Adrenal gland (tissue), 9 donors: ENCODE measurements at regions not wholly inside any gene's neighbourhood (a gene's known extent, or its start where the extent isn't known, plus 50 kb on each side); places are given as distances from the start of the nearest gene placed in this dataset.

Experiments used
- DNase-seq, 7 donors: peaks; one replicate each; pipeline ENCODE4 v3.0.0-alpha.2; 2019 to 2020
- H3K27ac ChIP-seq, 5 donors: fragments of 200-600 bp; sonication (generic) in 4 of 5; 1 replicate in 3 of 5; 2 replicates in 2 of 5; pipeline versions ENCODE4 v1.5.1 to v1.8.0; 2016 to 2020; ENCODE audit warnings: mild to moderate bottlenecking in 1 of 5
- H3K27me3 ChIP-seq: fragments of 200-600 bp; 2 replicates; pipeline ENCODE4 v1.8.0; 2021
- H3K36me3 ChIP-seq, 2 donors: fragments of 200-600 bp; replicated peaks in 1 of 2; 1 replicate in 1 of 2; 2 replicates in 1 of 2; pipeline versions ENCODE4 v1.5.1 to v1.8.0; 2018 to 2022
- H3K4me1 ChIP-seq, 2 donors: fragments of 200-600 bp; replicated peaks in 1 of 2; 1 replicate in 1 of 2; 2 replicates in 1 of 2; pipeline versions ENCODE4 v1.5.1 to v1.8.0; 2018 to 2021
- H3K4me3 ChIP-seq, 4 donors: fragments of 200-600 bp; sonication (generic) in 3 of 4; one replicate each; pipeline ENCODE4 v1.5.1; 2016 to 2018
- H3K9me3 ChIP-seq, 3 donors: fragments of 200-600 bp; sonication (generic) in 1 of 3; replicated peaks in 1 of 3; 1 replicate in 2 of 3; 2 replicates in 1 of 3; pipeline versions ENCODE4 v1.5.1 to v1.8.0; 2016 to 2021
- CTCF ChIP-seq, 6 experiments: fragments of 450-650 bp in 4 of 6; fragments of 200-600 bp in 2 of 6; sonication (generic) in 1 of 6; IDR thresholded peaks; 1 replicate in 5 of 6; 2 replicates in 1 of 6; pipeline versions ENCODE4 v1.5.1 to v1.8.0; 2016 to 2021; ENCODE audit warnings: antibody characterized with exemption in 6 of 6, mild to moderate bottlenecking in 2 of 6, moderate library complexity in 1 of 6
- POLR2A ChIP-seq, 2 donors: fragments of 450-650 bp; IDR thresholded peaks; one replicate each; pipeline ENCODE4 v1.6.1; 2017; ENCODE audit warnings: antibody characterized with exemption in 2 of 2, mild to moderate bottlenecking in 2 of 2, moderate library complexity in 1 of 2
- WGBS, 4 donors: extraction: QIAGEN DNeasy Blood & Tissue Kit in 2 of 4; methylation state at CpG; one replicate each; pipeline versions ENCODE4 v1.1.5 to v1.1.7; 2013 to 2017; 5-methylcytosine and 5-hydroxymethylcytosine counted together
- intact Hi-C, 2 donors: fragments of 100-400 bp; cut with DNase I; formaldehyde crosslinking; loops; one replicate each; pipeline versions ENCODE4 v1.14.1 to v1.15.0; 2022 to 2023
- donor health status: healthy with polysubstance abuse.
- donor health status: Bipolar disorder and iron deficiency.
- donor health status: DM: yes; HTN: yes; CAD: no.
- donor health status: DM: no; HTN: no; CAD: no.
- donor health status: DM: no; HTN: no; CAD: no.

GRCh38 chr21:23780326-23780725 is 1827.0 kb downstream of the MRPL39 start:
- no peaks in the 10 kb centered on the region for H3K4me1 ChIP-seq
- no peak overlapping the region for H3K27ac ChIP-seq
- intact Hi-C loops = no loop called here
- WGBS, 4 donors = 80 to 95% (median 86%) methylated on average over 2 of the region's 2 CpGs
- TF ChIP-seq CTCF (IDR thresholded peaks at IDR 0.05) = no peak
- no peak for TF ChIP-seq POLR2A (IDR thresholded peaks at IDR 0.05)
- no peaks in the 10 kb centered on the region for H3K27me3 ChIP-seq
- no peaks in the 10 kb centered on the region for H3K36me3 ChIP-seq
- no peak for DNase-seq
- no peaks in the 10 kb centered on the region for H3K9me3 ChIP-seq
- no peak overlapping the region for H3K4me3 ChIP-seq

DNA sequence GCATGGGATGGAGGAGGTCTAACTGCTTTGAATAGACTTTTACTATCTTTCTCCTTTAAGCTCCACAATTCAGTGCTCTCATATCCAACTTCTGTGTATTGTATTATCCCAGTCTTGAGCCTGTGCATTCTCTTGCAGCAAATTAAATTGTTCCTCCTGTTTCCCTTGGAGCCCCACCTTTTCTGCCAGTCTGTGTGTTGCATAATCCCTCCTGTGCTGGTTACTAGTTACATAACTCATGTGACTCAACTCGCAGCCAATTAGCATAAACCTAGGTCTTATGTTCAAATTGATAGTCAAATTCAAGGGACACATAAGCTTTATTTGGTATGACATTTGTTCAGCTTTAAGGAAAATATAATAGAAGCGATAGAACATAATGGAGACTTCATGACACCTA is 1863.5 kb downstream of the MRPL39 start:
- H3K4me1 ChIP-seq = no peaks in the 10 kb centered on the region
- no peak overlapping the region for H3K27ac ChIP-seq
- intact Hi-C loops = no loop called here
- no peaks in the 10 kb centered on the region for H3K9me3 ChIP-seq
- H3K36me3 ChIP-seq = no peaks in the 10 kb centered on the region
- no peak overlapping the region for H3K4me3 ChIP-seq
- TF ChIP-seq CTCF (IDR thresholded peaks at IDR 0.05) = no peak
- TF ChIP-seq POLR2A (IDR thresholded peaks at IDR 0.05) = no peak
- no peaks in the 10 kb centered on the region for H3K27me3 ChIP-seq
- 74 to 81% (median 78%) methylated on average over 2 of the region's 2 CpGs for WGBS, 4 donors
- no peak for DNase-seq

GRCh38 chr21:23740463-23740862 is 1866.8 kb downstream of the MRPL39 start:
- H3K4me1 ChIP-seq = no peaks in the 10 kb centered on the region
- WGBS, 4 donors = 58 to 73% (median 67%) methylated on average over 5 of the region's 5 CpGs
- intact Hi-C loops = no loop called here
- H3K36me3 ChIP-seq = no peaks in the 10 kb centered on the region
- no peak overlapping the region for H3K27ac ChIP-seq
- no peak overlapping the region for H3K4me3 ChIP-seq
- no peak for DNase-seq
- no peaks in the 10 kb centered on the region for H3K9me3 ChIP-seq
- no peaks in the 10 kb centered on the region for H3K27me3 ChIP-seq
- TF ChIP-seq POLR2A (IDR thresholded peaks at IDR 0.05) (no peak), CTCF (IDR thresholded peaks at IDR 0.05) (no peak)

GRCh38 chr21:23732776-23733175 is 1874.5 kb downstream of the MRPL39 start:
- Histone ChIP-seq H3K36me3 (no peaks in the 10 kb centered on the region), H3K4me1 (no peaks in the 10 kb centered on the region), H3K27ac (no peak overlapping the region), H3K9me3 (no peaks in the 10 kb centered on the region), H3K27me3 (no peaks in the 10 kb centered on the region), H3K4me3 (no peak overlapping the region)
- TF ChIP-seq POLR2A (IDR thresholded peaks at IDR 0.05) = no peak
- no peak for TF ChIP-seq CTCF (IDR thresholded peaks at IDR 0.05)
- intact Hi-C loops = no loop called here
- 65 to 94% (median 80%) methylated on average over 1 of the region's 1 CpG for WGBS, 4 donors
- DNase-seq = no peak
